Right lobe of liver (tissue), 4 donors: ENCODE measurements at regions not wholly inside any gene's neighbourhood (a gene's known extent, or its start where the extent isn't known, plus 50 kb on each side); places are given as distances from the start of the nearest gene placed in this dataset.

ENCODE experiments used
- POLR2A ChIP-seq: fragments of 450-650 bp; IDR thresholded peaks from one replicate; pipeline ENCODE4 v1.6.1; 2017; ENCODE audit warnings: antibody characterized with exemption, mild to moderate bottlenecking
- TF ChIP-seq, protein P1 (sequence below), 4 donors: fragments of 200-600 bp in 3 of 4; fragments of 450-650 bp in 1 of 4; IDR thresholded peaks; one replicate each; pipeline versions ENCODE4 v1.5.1 to v1.8.0; 2016 to 2022; ENCODE audit warnings: antibody characterized with exemption in 4 of 4, mild to moderate bottlenecking in 2 of 4
- donor health status: DM: no; HTN: no; CAD: no.
- donor health status: DM: no; HTN: no; CAD: no.
- donor health status: DM: no; HTN: yes; CAD: no.

GRCh38 chr14:97025722-97026121, 228.5 kb downstream of the VRK1 start:
- TF ChIP-seq, protein P1, sequence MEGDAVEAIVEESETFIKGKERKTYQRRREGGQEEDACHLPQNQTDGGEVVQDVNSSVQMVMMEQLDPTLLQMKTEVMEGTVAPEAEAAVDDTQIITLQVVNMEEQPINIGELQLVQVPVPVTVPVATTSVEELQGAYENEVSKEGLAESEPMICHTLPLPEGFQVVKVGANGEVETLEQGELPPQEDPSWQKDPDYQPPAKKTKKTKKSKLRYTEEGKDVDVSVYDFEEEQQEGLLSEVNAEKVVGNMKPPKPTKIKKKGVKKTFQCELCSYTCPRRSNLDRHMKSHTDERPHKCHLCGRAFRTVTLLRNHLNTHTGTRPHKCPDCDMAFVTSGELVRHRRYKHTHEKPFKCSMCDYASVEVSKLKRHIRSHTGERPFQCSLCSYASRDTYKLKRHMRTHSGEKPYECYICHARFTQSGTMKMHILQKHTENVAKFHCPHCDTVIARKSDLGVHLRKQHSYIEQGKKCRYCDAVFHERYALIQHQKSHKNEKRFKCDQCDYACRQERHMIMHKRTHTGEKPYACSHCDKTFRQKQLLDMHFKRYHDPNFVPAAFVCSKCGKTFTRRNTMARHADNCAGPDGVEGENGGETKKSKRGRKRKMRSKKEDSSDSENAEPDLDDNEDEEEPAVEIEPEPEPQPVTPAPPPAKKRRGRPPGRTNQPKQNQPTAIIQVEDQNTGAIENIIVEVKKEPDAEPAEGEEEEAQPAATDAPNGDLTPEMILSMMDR (IDR thresholded peaks at IDR 0.05): no peak
- no peak for TF ChIP-seq POLR2A
